Endothelial cell of umbilical vein (primary cell): ENCODE measurements at regions not wholly inside any gene's neighbourhood (a gene's known extent, or its start where the extent isn't known, plus 50 kb on each side); places are given as distances from the start of the nearest gene placed in this dataset.

Experiments used
- EZH2 ChIP-seq: IDR thresholded peaks from 2 replicates; pipeline ENCODE4 v1.6.1; 2012; ENCODE audit warnings: borderline replicate concordance, low read depth, mild to moderate bottlenecking, moderate library complexity, low read length, inconsistent platforms; ENCODE audit not compliant: severe bottlenecking
- POLR2AphosphoS5 ChIP-seq: IDR thresholded peaks from 2 replicates; pipeline ENCODE4 v1.6.1; 2012; ENCODE audit warnings: low read depth, mild to moderate bottlenecking, control low read depth, low read length, moderate library complexity; ENCODE audit not compliant: insufficient read depth
- TF ChIP-seq, protein P1 (sequence below), 2 donors: IDR thresholded peaks; 1 replicate in 1 of 2; 2 replicates in 1 of 2; pipeline ENCODE4 v1.5.1; 2011; ENCODE audit warnings: low read length in 2 of 2, mild to moderate bottlenecking in 2 of 2, moderate library complexity in 2 of 2, control low read depth in 1 of 2, inconsistent platforms in 1 of 2, low read depth in 1 of 2; ENCODE audit not compliant: insufficient read depth in 1 of 2; ENCODE audit errors: extremely low read depth in 1 of 2

DNA sequence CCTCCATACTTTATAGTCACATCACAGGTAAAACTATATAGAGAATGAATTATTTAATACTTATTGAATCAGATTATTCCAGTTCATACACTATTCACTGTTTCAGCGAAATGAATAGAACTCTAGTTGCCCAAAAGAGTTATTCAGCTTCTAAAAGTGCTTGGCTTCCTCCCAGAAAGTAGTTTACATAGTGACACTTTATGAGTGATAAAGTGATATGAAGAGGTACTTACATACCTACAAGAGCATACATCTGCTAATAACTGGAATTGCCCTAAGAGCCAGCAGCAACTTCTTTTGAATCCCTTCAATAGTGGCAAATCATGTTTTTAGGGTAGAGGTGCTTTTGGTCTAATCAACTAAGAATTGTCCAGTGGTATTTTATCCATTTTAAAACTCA lies 635.1 kb upstream of the AGTR1 start:
- TF ChIP-seq, protein P1, sequence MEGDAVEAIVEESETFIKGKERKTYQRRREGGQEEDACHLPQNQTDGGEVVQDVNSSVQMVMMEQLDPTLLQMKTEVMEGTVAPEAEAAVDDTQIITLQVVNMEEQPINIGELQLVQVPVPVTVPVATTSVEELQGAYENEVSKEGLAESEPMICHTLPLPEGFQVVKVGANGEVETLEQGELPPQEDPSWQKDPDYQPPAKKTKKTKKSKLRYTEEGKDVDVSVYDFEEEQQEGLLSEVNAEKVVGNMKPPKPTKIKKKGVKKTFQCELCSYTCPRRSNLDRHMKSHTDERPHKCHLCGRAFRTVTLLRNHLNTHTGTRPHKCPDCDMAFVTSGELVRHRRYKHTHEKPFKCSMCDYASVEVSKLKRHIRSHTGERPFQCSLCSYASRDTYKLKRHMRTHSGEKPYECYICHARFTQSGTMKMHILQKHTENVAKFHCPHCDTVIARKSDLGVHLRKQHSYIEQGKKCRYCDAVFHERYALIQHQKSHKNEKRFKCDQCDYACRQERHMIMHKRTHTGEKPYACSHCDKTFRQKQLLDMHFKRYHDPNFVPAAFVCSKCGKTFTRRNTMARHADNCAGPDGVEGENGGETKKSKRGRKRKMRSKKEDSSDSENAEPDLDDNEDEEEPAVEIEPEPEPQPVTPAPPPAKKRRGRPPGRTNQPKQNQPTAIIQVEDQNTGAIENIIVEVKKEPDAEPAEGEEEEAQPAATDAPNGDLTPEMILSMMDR (IDR thresholded peaks at IDR 0.05; ENCODE audit: extremely low read depth in 1 of 2, insufficient read depth in 1 of 2, low read depth in 1 of 2, low read length in 2 of 2): no peak
- TF ChIP-seq EZH2 (no peak), POLR2AphosphoS5 (no peak)
